Stimulated activated CD4-positive, alpha-beta T cell treated with anti-CD3 and anti-CD28 coated beads, Interleukin-15, amount 100 ng/mL, for 48 hours (primary cell): ENCODE measurements at regions not wholly inside any gene's neighbourhood (a gene's known extent, or its start where the extent isn't known, plus 50 kb on each side); places are given as distances from the start of the nearest gene placed in this dataset.

Experiments
- DNase-seq, 2 donors: peaks; one replicate each; pipeline ENCODE4 v3.0.0-alpha.2; 2020; ENCODE audit warnings: low read depth in 2 of 2

GRCh38 chr13:97111756-97112155 lies 110.4 kb upstream of the MBNL2 start:
- DNase-seq, result no peak

- DNase-seq, result no peak
These were observed 109.5 kb upstream of the MBNL2 start for GRCh38 chr13:97112446-97113152.

- DNase-seq, result no peak
These were observed 108.7 kb upstream of the MBNL2 start for GRCh38 chr13:97113231-97114001.

- no peak for DNase-seq
These were observed 107.5 kb upstream of the MBNL2 start for GRCh38 chr13:97114651-97115050.

- no peak for DNase-seq
These were observed 105.4 kb upstream of the MBNL2 start for GRCh38 chr13:97116754-97117153.

- DNase-seq, result no peak
These were observed 104.7 kb upstream of the MBNL2 start for GRCh38 chr13:97117388-97117910.

- DNase-seq, result no peak
These were observed 102.2 kb upstream of the MBNL2 start for GRCh38 chr13:97119943-97120342.

GRCh38 chr13:97120346-97120745 lies 101.8 kb upstream of the MBNL2 start:
- DNase-seq, result no peak

- no peak for DNase-seq
These were observed 101.2 kb upstream of the MBNL2 start for GRCh38 chr13:97120976-97121375.

GRCh38 chr13:97121894-97122293 lies 100.2 kb upstream of the MBNL2 start:
- DNase-seq, result no peak

- DNase-seq, result no peak
These were observed 99.6 kb upstream of the MBNL2 start for GRCh38 chr13:97122381-97122996.

- DNase-seq, result no peak
These were observed 97.9 kb upstream of the MBNL2 start for GRCh38 chr13:97124206-97124605.

- DNase-seq, result peak in 1 of 2 donors; percentile 35
These were observed 97.0 kb upstream of the MBNL2 start for GRCh38 chr13:97124915-97125809.

GRCh38 chr13:97125810-97126738 lies 96.1 kb upstream of the MBNL2 start:
- DNase-seq, result no peak

GRCh38 chr13:97127842-97128241 lies 94.3 kb upstream of the MBNL2 start:
- DNase-seq, result no peak

GRCh38 chr13:97130190-97130589 lies 91.9 kb upstream of the MBNL2 start:
- no peak for DNase-seq

GRCh38 chr13:97131447-97131846 lies 90.7 kb upstream of the MBNL2 start:
- no peak for DNase-seq

- DNase-seq, result no peak
These were observed 88.6 kb upstream of the MBNL2 start for GRCh38 chr13:97133554-97133953.

GRCh38 chr13:97133955-97134354 lies 88.2 kb upstream of the MBNL2 start:
- DNase-seq, result no peak

GRCh38 chr13:97134364-97135095 lies 87.6 kb upstream of the MBNL2 start:
- no peak for DNase-seq
